ENCODE measurements at regions not wholly inside any gene's neighbourhood (a gene's known extent, or its start where the extent isn't known, plus 50 kb on each side); places are given as distances from the start of the nearest gene placed in this dataset.

GRCh38 chr7:85781606-85782005 lies 594.8 kb upstream of the SEMA3D start:
- DNase-seq (ENCODE audit: low read depth), result no peak

GRCh38 chr7:85776691-85777345 lies 590.0 kb upstream of the SEMA3D start:
- DNase-seq (ENCODE audit: low read depth), result peak; percentile 41

- DNase-seq (ENCODE audit: low read depth), result no peak
Observed at GRCh38 chr7:85775431-85775830, 588.6 kb upstream of the SEMA3D start.

- no peak for DNase-seq (ENCODE audit: low read depth)
Observed at GRCh38 chr7:85774986-85775385, 588.1 kb upstream of the SEMA3D start.

GRCh38 chr7:85773116-85773728 lies 586.4 kb upstream of the SEMA3D start:
- DNase-seq (ENCODE audit: low read depth), result peak; percentile 80

GRCh38 chr7:85771516-85771915 lies 584.7 kb upstream of the SEMA3D start:
- no peak for DNase-seq (ENCODE audit: low read depth)

GRCh38 chr7:85770332-85770731 lies 583.5 kb upstream of the SEMA3D start:
- DNase-seq (ENCODE audit: low read depth), result peak; percentile 91

- no peak for DNase-seq (ENCODE audit: low read depth)
Observed at GRCh38 chr7:85765698-85766298, 578.9 kb upstream of the SEMA3D start.

GRCh38 chr7:85764034-85764433 lies 577.2 kb upstream of the SEMA3D start:
- DNase-seq (ENCODE audit: low read depth), result no peak

- DNase-seq (ENCODE audit: low read depth), result no peak
Observed at GRCh38 chr7:85757348-85757747, 570.5 kb upstream of the SEMA3D start.

- DNase-seq (ENCODE audit: low read depth), result peak; percentile 31
Observed at GRCh38 chr7:85750454-85750949, 563.6 kb upstream of the SEMA3D start.

GRCh38 chr7:85749696-85750453 lies 563.0 kb upstream of the SEMA3D start:
- DNase-seq (ENCODE audit: low read depth), result no peak

- DNase-seq (ENCODE audit: low read depth), result no peak
Observed at GRCh38 chr7:85748861-85749260, 562.0 kb upstream of the SEMA3D start.

GRCh38 chr7:85737426-85737825 lies 550.6 kb upstream of the SEMA3D start:
- no peak for DNase-seq (ENCODE audit: low read depth)

GRCh38 chr7:85736085-85736484 lies 549.2 kb upstream of the SEMA3D start:
- DNase-seq (ENCODE audit: low read depth), result no peak

- DNase-seq (ENCODE audit: low read depth), result no peak
Observed at GRCh38 chr7:85734823-85735222, 548.0 kb upstream of the SEMA3D start.

GRCh38 chr7:85733169-85733915 lies 546.5 kb upstream of the SEMA3D start:
- no peak for DNase-seq (ENCODE audit: low read depth)

- DNase-seq (ENCODE audit: low read depth), result no peak
Observed at GRCh38 chr7:85730012-85730411, 543.2 kb upstream of the SEMA3D start.

- DNase-seq (ENCODE audit: low read depth), result no peak
Observed at GRCh38 chr7:85725026-85725425, 538.2 kb upstream of the SEMA3D start.

GRCh38 chr7:85719981-85720953 lies 533.4 kb upstream of the SEMA3D start:
- peak; percentile 89 for DNase-seq (ENCODE audit: low read depth)

- no peak for DNase-seq (ENCODE audit: low read depth)
Observed at GRCh38 chr7:85716353-85716752, 529.5 kb upstream of the SEMA3D start.

All from fibroblast of the conjunctiva (primary cell).